Hepatocyte (in vitro differentiated cells): ENCODE measurements at regions not wholly inside any gene's neighbourhood (a gene's known extent, or its start where the extent isn't known, plus 50 kb on each side); places are given as distances from the start of the nearest gene placed in this dataset.

Experiments used
- CTCF ChIP-seq: fragments of 200-600 bp; sonication (generic); IDR thresholded peaks from 2 replicates; pipeline ENCODE4 v1.5.1; 2016; ENCODE audit warnings: antibody characterized with exemption, mild to moderate bottlenecking; ENCODE audit not compliant: poor library complexity
- EZH2 ChIP-seq: fragments of 200-600 bp; sonication (generic); IDR thresholded peaks from 2 replicates; pipeline ENCODE4 v1.6.1; 2016; ENCODE audit warnings: antibody characterized with exemption, mild to moderate bottlenecking, borderline replicate concordance
- EZH2phosphoT487 ChIP-seq: fragments of 200-600 bp; sonication (generic); IDR thresholded peaks from one replicate; pipeline ENCODE4 v1.6.1; 2018; ENCODE audit warnings: antibody characterized with exemption, mild to moderate bottlenecking, low read depth, moderate library complexity; ENCODE audit not compliant: unreplicated experiment, severe bottlenecking

GRCh38 chr10:22478555-22479334 lies 133.4 kb downstream of the SPAG6 start:
- no peak for TF ChIP-seq CTCF
- no peak for TF ChIP-seq EZH2phosphoT487
- TF ChIP-seq EZH2: no peak
